LNCaP clone FGC (cell line): ENCODE measurements at regions not wholly inside any gene's neighbourhood (a gene's known extent, or its start where the extent isn't known, plus 50 kb on each side); places are given as distances from the start of the nearest gene placed in this dataset.
"Not testable (repeated sequence)": the region's sequence is repeated elsewhere in the genome, so short reads cannot be mapped to it uniquely, and the experiment has no call there.

ENCODE experiments used
- DNase-seq: peaks from one replicate; pipeline ENCODE4 v3.0.0-alpha.2; 2011; ENCODE audit warnings: low read depth
- H3K4me3 ChIP-seq: 2 replicates; pipeline ENCODE4 v1.5.1; 2011; ENCODE audit warnings: mild to moderate bottlenecking, low read depth, low read length, control low read depth
- CTCF ChIP-seq: IDR thresholded peaks from 2 replicates; pipeline ENCODE4 v1.5.1; 2012; ENCODE audit warnings: mild to moderate bottlenecking; ENCODE audit not compliant: control insufficient read depth, insufficient read depth; ENCODE audit errors: extremely low read depth

DNA sequence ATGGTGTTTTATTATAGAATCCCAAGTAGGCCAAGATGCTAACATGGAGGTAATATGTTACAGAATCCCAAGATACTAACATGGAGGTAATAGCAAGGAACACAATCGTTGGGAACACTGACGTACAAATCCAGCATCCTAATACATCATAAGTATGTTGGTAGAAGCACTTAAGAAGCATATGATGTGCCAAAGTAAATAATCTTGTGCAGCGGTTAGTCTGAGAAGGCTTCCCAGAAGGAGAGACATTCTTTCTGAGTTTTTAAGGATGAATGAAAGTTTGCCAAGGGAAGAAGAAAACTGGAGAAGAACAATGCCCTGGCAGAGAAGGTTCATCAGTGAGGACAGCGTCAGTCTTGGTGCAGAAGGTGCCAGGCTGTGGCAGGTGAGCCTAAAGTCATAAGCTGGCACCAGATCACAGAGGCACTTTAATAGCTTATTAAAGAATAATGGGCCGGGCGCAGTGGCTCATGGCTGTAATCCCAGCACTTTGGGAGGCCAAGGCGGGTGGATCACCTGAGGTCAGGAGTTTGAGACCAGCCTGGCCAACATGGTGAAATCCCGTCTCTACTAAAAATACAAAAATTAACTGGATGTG, 294.5 kb upstream of the PIK3R1 start:
- no peak for TF ChIP-seq CTCF
- peak; percentile 70 for DNase-seq
- no peak overlapping the region for H3K4me3 ChIP-seq

DNA sequence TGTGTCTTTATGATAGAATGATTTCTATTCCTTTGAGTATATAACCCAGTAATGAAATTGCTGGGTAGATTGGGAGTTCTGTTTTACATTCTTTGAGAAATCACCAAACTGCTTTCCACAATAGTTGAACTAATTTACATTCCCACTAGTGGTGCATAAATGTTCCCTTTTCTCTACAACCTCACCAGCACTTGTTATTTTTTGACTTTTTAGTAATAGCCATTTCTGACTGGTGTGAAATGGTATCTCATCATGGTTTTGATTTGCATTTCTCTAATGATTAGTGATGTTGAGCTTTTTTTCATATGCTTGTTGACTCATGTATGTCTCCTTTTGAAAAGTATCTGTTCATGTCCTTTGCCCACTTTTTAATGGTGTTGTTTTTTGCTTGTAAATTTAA, 296.0 kb upstream of the PIK3R1 start:
- H3K4me3 ChIP-seq, DNase-seq: not testable (repeated sequence)

GRCh38 chr5:67917561-67917960, 298.0 kb upstream of the PIK3R1 start:
- DNase-seq, result no peak
- TF ChIP-seq CTCF, result no peak
- H3K4me3 ChIP-seq, result no peak overlapping the region

- no peak for DNase-seq
- no peak overlapping the region for H3K4me3 ChIP-seq
- no peak for TF ChIP-seq CTCF
Observed at GRCh38 chr5:67910546-67910945, 305.0 kb upstream of the PIK3R1 start.

DNA sequence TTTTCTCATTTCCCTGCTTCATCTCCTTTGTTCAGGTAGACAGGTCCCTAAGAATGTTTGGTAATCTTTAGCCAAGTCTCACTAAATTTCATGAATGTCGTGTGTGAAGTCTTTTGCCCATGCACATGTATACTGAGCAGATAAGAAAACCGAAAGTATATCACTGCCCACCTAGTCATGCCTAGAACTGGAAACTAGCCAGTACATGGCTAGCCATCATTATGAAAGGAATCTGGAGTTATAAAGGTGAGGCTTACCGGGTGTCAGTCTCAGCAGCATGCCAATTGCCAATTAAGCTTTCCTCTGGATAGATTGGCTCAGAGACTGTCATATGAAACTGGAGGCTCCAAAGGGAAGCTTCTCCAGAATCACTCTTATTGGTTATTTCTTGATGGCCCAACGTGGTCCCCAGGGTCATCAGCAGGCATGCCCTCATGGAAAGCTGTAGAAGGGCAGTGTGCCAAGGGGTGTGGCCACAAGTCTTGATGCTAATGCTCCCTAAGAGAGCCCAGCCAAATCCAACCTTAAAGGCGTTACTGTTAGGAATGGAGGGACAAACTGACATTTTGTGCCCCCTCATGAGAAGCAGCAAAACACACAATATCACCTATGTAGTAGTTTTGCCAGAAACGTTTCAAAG, 307.3 kb upstream of the PIK3R1 start:
- no peak for TF ChIP-seq CTCF
- H3K4me3 ChIP-seq, result no peak overlapping the region
- no peak for DNase-seq

DNA sequence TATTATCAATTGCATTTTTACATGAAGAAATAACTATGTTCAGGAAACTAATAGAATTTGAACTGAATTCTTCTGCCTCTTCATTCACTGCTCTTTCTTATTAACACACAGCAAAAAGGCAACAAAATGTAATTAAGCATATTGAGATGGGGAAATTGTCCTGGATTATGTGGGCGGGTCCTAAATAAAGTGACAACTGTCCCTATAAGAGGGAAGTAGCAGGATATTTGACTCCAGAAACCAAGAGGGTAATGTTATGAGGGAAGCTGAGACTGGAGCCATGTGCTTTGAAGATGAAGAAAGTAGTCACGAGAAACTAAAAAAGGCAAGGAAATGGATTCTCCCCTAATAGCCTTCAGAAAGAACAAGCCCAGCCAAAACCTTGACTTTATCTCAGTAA, 311.2 kb upstream of the PIK3R1 start:
- DNase-seq, result no peak
- no peak for TF ChIP-seq CTCF

DNA sequence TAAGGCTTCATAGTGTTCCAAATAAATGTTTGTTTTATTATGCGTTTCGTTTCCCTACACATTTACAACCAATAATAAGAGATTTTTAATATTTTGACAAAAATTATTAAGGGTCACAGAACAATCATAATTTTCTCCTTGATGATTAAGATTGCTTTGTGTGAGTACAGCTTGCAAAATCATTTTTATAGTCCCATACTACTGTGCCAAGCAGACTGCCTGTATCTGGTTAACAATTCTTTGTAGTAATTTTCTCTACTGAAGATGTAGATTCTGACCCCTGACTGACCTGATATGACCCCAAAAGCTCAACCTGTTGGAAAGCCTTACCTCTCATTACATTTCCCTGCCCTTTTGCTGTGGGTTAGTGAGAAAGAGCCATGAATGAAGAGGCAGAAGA, 311.9 kb upstream of the PIK3R1 start:
- no peak for DNase-seq
- H3K4me3 ChIP-seq, result no peak overlapping the region
- TF ChIP-seq CTCF, result no peak

More for the DNA sequence above, 311.2 kb upstream of the PIK3R1 start:
- H3K4me3 ChIP-seq, result no peak overlapping the region
